H1 (cell line): ENCODE measurements at regions not wholly inside any gene's neighbourhood (a gene's known extent, or its start where the extent isn't known, plus 50 kb on each side); places are given as distances from the start of the nearest gene placed in this dataset.

Experiments
- CBX5 ChIP-seq: fragments of 300-800, 300-1000 bp; sonication (generic); IDR thresholded peaks from 2 replicates; pipeline ENCODE4 v1.7.1; 2016; ENCODE audit warnings: antibody characterized with exemption, low read length, low read depth
- FOSL1 ChIP-seq: IDR thresholded peaks from 2 replicates; pipeline ENCODE4 v1.6.1; 2011; ENCODE audit warnings: mild to moderate bottlenecking, low read depth, low read length, moderate library complexity; ENCODE audit not compliant: insufficient read depth
- POLR2A ChIP-seq, 2 experiments: IDR thresholded peaks; 1 replicate in 1 of 2; 2 replicates in 1 of 2; pipeline ENCODE4 v1.6.1; 2011; ENCODE audit warnings: low read depth in 2 of 2, low read length in 2 of 2, mild to moderate bottlenecking in 2 of 2; ENCODE audit errors: control extremely low read depth in 1 of 2
- RBBP5 ChIP-seq: IDR thresholded peaks from 2 replicates; pipeline ENCODE4 v1.7.1; 2012; ENCODE audit warnings: low read depth, mild to moderate bottlenecking, inconsistent platforms, low read length, moderate library complexity, borderline replicate concordance
- YY1 ChIP-seq: IDR thresholded peaks from 2 replicates; pipeline ENCODE4 v1.6.1; 2011; ENCODE audit warnings: low read depth, mild to moderate bottlenecking, low read length
- TF ChIP-seq, protein P1 (sequence below): IDR thresholded peaks from 2 replicates; pipeline ENCODE4 v1.6.1; 2011; ENCODE audit warnings: low read length, improper control_type of control experiment
- TF ChIP-seq, protein P2 (sequence below), 3 experiments: IDR thresholded peaks; 1 replicate in 2 of 3; 2 replicates in 1 of 3; pipeline versions ENCODE4 v1.5.1 to v1.6.1; 2011; ENCODE audit warnings: low read length in 3 of 3, mild to moderate bottlenecking in 3 of 3, inconsistent platforms in 2 of 3, low read depth in 1 of 3, moderate library complexity in 1 of 3; ENCODE audit not compliant: insufficient read depth in 1 of 3; ENCODE audit errors: control extremely low read depth in 1 of 3

DNA sequence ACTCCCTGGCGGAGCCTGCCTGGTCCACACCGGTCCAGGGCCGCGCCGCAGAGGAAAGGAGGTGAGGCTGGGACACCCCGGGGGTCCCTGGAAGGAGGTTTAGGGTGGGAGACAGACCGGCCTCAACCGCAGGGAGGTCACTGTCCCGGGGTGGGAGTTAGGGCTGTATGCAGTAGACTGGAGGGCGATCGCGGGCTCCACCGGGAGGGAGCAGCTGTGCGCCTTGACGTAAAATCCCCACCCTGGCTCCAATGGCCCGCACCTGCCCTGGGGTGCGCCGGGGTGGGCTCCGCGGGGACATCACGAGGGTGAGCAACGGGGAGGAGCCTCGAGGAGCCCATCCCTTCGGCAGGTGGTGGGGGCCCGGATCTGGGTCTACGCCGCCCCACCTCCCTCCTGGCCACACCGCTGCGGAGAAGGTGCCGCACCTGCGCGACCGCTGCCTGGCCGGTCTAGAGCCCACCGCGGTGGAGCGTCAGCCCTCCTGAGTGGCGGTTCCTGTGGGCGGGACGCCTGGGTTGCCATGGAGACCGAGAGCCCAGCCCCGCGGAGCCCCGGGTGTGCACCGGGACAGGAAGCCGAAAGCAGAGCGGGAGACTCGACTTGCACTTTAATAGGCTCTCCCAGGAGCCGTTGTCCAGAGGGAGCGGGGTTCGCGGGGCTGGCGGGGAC lies 105.1 kb downstream of the ADRA2C start:
- TF ChIP-seq POLR2A (IDR thresholded peaks at IDR 0.05; ENCODE audit: control extremely low read depth in 1 of 2, low read depth in 2 of 2, low read length in 2 of 2) (no peak), CBX5 (no peak), YY1 (no peak), FOSL1 (no peak), RBBP5 (no peak)
- TF ChIP-seq, protein P1, sequence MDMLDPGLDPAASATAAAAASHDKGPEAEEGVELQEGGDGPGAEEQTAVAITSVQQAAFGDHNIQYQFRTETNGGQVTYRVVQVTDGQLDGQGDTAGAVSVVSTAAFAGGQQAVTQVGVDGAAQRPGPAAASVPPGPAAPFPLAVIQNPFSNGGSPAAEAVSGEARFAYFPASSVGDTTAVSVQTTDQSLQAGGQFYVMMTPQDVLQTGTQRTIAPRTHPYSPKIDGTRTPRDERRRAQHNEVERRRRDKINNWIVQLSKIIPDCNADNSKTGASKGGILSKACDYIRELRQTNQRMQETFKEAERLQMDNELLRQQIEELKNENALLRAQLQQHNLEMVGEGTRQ = no peak
- TF ChIP-seq, protein P2, sequence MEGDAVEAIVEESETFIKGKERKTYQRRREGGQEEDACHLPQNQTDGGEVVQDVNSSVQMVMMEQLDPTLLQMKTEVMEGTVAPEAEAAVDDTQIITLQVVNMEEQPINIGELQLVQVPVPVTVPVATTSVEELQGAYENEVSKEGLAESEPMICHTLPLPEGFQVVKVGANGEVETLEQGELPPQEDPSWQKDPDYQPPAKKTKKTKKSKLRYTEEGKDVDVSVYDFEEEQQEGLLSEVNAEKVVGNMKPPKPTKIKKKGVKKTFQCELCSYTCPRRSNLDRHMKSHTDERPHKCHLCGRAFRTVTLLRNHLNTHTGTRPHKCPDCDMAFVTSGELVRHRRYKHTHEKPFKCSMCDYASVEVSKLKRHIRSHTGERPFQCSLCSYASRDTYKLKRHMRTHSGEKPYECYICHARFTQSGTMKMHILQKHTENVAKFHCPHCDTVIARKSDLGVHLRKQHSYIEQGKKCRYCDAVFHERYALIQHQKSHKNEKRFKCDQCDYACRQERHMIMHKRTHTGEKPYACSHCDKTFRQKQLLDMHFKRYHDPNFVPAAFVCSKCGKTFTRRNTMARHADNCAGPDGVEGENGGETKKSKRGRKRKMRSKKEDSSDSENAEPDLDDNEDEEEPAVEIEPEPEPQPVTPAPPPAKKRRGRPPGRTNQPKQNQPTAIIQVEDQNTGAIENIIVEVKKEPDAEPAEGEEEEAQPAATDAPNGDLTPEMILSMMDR (IDR thresholded peaks at IDR 0.05; ENCODE audit: control extremely low read depth in 1 of 3, insufficient read depth in 1 of 3, low read depth in 1 of 3, low read length in 3 of 3) = no peak
